NCI-H524 treated with DMSO at 0.1 percent for 48 hours (cell line): ENCODE measurements at regions not wholly inside any gene's neighbourhood (a gene's known extent, or its start where the extent isn't known, plus 50 kb on each side); places are given as distances from the start of the nearest gene placed in this dataset.

Experiments used
- DNase-seq: peaks from one replicate; lab custom pipeline; 2025; lab: John Stamatoyannopoulos, UW

DNA sequence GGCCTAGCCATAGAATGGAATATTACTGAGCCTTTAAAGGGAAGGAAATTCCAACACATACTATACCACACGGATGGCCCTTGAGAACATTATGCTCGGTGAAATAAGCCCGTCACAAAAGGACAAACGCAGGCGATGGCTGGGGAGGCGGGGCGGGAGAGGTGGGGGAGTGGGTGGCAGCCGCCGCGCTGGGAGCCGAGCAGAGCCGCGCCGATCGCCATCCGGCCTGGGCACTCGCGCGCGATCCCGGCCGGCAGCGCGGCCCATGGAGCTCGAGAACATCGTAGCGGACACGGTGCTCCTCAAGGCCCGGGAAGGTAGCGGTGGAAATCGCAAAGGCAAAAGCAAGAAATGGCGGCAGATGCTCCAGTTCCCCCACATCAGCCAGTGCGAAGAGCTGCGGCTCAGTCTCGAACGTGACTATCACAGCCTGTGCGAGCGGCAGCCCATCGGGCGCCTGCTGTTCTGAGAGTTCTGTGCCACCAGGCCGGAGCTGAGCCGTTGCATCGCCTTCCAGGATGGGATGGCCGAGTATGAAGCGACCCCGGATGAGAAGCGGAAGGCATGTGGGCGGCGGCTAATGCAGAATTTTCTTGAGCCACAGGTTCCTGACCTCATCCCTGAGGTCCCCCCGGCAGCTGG, 140.1 kb downstream of the ZDHHC20 start:
- no peak for DNase-seq

DNA sequence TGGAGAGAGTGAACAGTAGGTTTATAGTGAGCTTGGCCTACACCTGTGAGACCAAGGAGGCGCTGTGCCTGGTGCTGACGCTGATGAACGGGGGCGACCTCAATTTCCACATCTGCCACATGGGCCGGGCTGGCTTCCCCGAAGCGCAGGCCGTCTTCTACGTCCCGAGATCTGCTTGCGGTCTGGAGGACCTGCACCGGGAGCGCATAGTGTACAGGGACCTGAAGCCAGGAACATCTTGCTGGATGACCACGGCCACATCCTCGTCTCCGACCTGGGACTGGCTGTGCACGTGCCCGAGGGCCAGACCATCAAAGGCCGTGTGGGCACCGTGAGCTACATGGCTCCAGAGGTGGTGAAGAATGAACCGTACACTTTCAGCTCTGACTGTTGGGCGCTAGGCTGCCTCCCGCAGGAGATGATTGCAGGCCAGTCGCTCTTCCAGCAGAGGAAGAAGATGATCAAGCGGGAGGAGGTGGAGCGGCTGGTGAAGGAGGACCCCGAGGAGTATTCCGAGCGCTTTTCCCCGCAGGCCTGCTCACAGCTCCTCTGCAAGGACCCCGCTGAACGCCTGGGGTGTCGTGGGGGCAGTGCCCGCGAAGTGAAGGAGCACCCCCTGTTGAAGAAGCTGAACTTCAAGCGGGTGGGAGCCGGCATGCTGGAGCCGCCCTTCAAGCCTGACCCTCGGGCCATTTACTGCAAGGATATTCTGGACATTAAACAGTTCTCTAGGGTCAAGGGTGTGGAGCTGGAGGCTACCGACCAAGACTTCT, 139.0 kb downstream of the ZDHHC20 start:
- no peak for DNase-seq

DNA sequence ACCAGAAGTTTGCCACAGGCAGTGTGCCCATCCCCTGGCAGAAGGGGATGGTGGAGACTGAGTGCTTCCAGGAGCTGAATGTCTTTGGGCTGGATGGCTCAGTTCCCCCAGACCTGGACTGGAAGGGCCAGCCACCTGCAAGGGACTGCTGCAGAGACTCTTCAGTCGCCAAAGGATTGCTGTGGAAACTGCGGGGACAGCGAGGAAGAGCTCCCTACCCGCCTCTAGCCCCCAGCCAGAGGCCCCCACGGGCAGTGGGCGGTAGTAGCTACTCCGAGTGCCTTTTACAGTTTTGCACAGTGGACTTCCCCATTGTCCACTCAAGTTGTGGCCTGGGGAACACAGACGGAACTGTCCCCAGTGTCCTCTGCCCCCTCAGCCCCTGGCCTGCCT, 138.5 kb downstream of the ZDHHC20 start:
- no peak for DNase-seq

DNA sequence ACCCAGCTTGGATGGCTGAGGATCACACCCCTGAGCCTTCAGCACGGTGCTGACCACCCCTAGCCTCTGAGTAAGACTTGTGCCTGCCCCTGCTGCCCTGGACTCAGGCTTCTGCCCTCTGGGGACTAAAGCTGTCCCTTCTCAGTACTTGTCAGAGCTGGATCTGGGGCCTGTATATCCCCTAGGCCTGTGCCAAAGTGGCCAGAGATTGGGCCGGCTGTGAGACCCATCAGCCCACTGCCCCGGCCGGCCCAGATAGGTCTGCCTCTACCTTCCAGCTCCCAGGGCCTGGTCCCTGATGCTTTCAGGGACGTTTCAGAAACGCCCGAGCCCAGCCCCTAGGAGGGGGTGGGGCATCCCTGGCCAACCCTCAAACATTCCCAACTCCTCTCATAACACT, 137.8 kb downstream of the ZDHHC20 start:
- no peak for DNase-seq

DNA sequence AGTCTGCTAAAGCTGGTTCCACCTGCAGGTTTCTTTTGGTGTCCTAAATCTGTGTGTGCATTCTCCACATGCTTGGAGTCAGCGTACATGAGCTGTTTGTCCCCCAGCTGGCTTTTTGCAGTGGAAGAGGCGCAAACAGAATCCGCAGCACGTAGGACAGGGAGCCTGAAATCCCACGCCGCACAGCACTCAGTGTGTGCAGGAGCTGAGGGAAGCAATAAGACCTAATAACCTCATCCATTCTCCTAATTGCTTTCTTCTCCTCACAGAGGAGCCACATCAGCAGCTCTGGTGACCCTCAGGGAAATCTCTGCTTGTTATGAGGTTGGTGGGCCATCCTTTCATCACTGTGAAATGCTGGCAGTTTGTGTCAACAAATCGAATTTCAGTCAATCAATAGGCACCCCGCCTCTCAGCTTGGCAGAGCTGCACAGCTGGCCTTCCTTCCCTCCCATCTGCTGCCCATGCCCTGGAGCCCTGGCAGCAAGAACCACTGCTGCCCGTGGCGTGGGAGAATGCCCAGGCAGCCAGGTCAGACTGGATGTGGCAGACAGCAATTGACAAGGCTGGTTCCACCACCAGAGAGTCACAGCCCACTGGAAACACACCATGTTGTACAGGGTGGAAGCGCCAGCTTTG, 136.7 kb downstream of the ZDHHC20 start:
- DNase-seq = no peak
